K562 (cell line): ENCODE measurements at regions not wholly inside any gene's neighbourhood (a gene's known extent, or its start where the extent isn't known, plus 50 kb on each side); places are given as distances from the start of the nearest gene placed in this dataset.

Experiments
- ARID2 ChIP-seq: fragments of 450-650 bp; IDR thresholded peaks from 2 replicates; pipeline ENCODE4 v1.6.1; 2017; ENCODE audit warnings: antibody characterized with exemption, mild to moderate bottlenecking
- CC2D1A ChIP-seq: fragments of 450-650 bp; IDR thresholded peaks from 2 replicates; pipeline ENCODE4 v1.6.1; 2017; ENCODE audit warnings: mild to moderate bottlenecking
- CTBP1 ChIP-seq: fragments of 450-650 bp; IDR thresholded peaks from 2 replicates; pipeline ENCODE4 v1.6.1; 2016; ENCODE audit warnings: borderline replicate concordance
- EGR1 ChIP-seq: fragments of 450-650 bp; conservative IDR thresholded peaks from 2 replicates; pipeline ENCODE4 v1.6.1; 2017; ENCODE audit warnings: mild to moderate bottlenecking
- HSF4 ChIP-seq: fragments of 250-450 bp; sonication (Bioruptor Pico); IDR thresholded peaks from 2 replicates; pipeline ENCODE4 v2.1.2; 2022; ENCODE audit warnings: mild to moderate bottlenecking, moderate library complexity, borderline replicate concordance
- KLF16 ChIP-seq: IDR thresholded peaks from 2 replicates; pipeline ENCODE4 v1.6.1; 2016; ENCODE audit warnings: antibody characterized with exemption
- NFIC ChIP-seq: fragments of 450-650 bp; IDR thresholded peaks from 2 replicates; pipeline ENCODE4 v1.6.1; 2017; ENCODE audit warnings: mild to moderate bottlenecking, inconsistent platforms
- NONO ChIP-seq, 2 experiments: fragments of 200-400 bp in 1 of 2; fragments of 450-650 bp in 1 of 2; formaldehyde crosslinking in 1 of 2; IDR thresholded peaks; 2 replicates each; pipeline ENCODE4 v1.6.1; 2017; ENCODE audit warnings: low read depth in 2 of 2, mild to moderate bottlenecking in 2 of 2, moderate library complexity in 2 of 2, low read length in 1 of 2
- PCBP1 ChIP-seq: fragments of 200-400 bp; formaldehyde crosslinking; IDR thresholded peaks from 2 replicates; pipeline ENCODE4 v1.6.1; 2018; ENCODE audit warnings: mild to moderate bottlenecking, low read depth, low read length; ENCODE audit not compliant: poor library complexity, severe bottlenecking
- YY1 ChIP-seq, 3 experiments: IDR thresholded peaks; 2 replicates each; pipeline ENCODE4 v1.6.1; 2011; ENCODE audit warnings: low read length in 2 of 3, mild to moderate bottlenecking in 2 of 3, moderate library complexity in 2 of 3, borderline replicate concordance in 1 of 3, control low read depth in 1 of 3, low read depth in 1 of 3; ENCODE audit not compliant: insufficient read depth in 3 of 3, insufficient replicate concordance in 2 of 3, control insufficient read depth in 1 of 3, insufficient read length in 1 of 3; ENCODE audit errors: extremely low read depth in 1 of 3
- ZBED1 ChIP-seq: IDR thresholded peaks from 2 replicates; pipeline ENCODE4 v1.6.1; 2014
- ZBTB7A ChIP-seq: IDR thresholded peaks from 2 replicates; pipeline ENCODE4 v1.6.1; 2011; ENCODE audit warnings: low read depth, mild to moderate bottlenecking, low read length, moderate library complexity, borderline replicate concordance; ENCODE audit not compliant: control insufficient read depth
- ZNF518B ChIP-seq: fragments of 250-450 bp; sonication (Bioruptor Pico); IDR thresholded peaks from 2 replicates; pipeline ENCODE4 v1.5.0; 2021; ENCODE audit warnings: mild to moderate bottlenecking, moderate library complexity
- TF ChIP-seq, protein P1 (sequence below): sonication (generic); formaldehyde crosslinking; IDR thresholded peaks from 2 replicates; pipeline ENCODE4 v1.8.0; 2023; ENCODE audit warnings: mild to moderate bottlenecking, missing genetic modification reagents
- TF ChIP-seq, protein P2 (sequence below): sonication (generic); formaldehyde crosslinking; IDR thresholded peaks from 2 replicates; pipeline ENCODE4 v1.8.0; 2022; ENCODE audit warnings: missing genetic modification reagents, mild to moderate bottlenecking, borderline replicate concordance
- TF ChIP-seq, protein P3 (sequence below): sonication (generic); formaldehyde crosslinking; IDR thresholded peaks from 2 replicates; pipeline ENCODE4 v1.4.0; 2020; ENCODE audit warnings: mild to moderate bottlenecking, missing genetic modification reagents

DNA sequence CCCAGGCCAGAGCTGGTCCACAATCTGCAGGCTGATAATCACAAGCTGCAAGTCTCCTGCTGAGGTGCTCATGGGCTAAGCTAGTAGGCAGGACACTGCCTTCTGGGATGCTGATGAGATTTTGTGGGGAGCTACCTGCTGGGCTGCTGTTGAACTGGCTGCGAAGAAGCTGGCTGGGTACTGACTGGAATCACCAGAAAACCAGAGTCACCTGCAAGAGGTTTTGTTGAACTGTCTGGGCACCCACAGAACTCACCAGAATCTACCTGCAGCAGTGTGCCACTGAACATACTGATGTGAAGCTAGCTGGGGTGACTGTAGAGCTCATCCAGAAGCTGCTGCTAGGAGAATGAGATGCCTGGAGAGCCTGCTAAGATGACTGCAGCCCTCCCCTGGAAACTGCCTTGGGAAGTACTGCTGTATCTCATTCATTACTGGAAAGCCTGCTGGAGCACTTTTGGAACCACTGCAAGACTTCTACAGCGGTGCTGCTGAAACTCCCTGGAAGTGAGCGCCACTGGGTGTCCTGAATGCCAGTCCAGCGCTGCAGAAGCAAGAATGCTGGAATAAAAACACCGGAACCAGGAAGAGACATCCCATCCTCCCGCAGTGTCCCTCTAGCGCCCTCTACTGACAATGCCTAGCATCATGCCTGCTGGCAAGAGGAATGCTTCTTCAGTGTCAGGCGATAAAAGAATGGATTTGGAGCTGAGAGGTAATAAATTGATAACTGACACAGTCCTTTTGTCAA is 64.9 kb upstream of the ARHGAP18 start (continued):
- TF ChIP-seq PCBP1 (no peak), ZBTB7A (no peak), YY1 (IDR thresholded peaks at IDR 0.05; ENCODE audit: borderline replicate concordance in 1 of 3, control insufficient read depth in 1 of 3, extremely low read depth in 1 of 3, insufficient read depth in 3 of 3, insufficient read length in 1 of 3, insufficient replicate concordance in 2 of 3, low read depth in 1 of 3, low read length in 2 of 3) (peak in 1 of 3 experiments; percentile 38), CC2D1A (0 out of 2 replicates have a peak, but pooled peaks have one; percentile 65), KLF16 (peak; percentile 54; the same call in 1 of the 2 replicates), HSF4 (no peak), EGR1 (0 out of 2 replicates have a peak, but pooled peaks have one; percentile 6), NONO (IDR thresholded peaks at IDR 0.05; ENCODE audit: low read depth in 2 of 2, low read length in 1 of 2) (no peak), NFIC (no peak), CTBP1 (peak; percentile 44; the same call in 1 of the 2 replicates), ZBED1 (no peak), ZNF518B (no peak), ARID2 (no peak)
- TF ChIP-seq, protein P1, sequence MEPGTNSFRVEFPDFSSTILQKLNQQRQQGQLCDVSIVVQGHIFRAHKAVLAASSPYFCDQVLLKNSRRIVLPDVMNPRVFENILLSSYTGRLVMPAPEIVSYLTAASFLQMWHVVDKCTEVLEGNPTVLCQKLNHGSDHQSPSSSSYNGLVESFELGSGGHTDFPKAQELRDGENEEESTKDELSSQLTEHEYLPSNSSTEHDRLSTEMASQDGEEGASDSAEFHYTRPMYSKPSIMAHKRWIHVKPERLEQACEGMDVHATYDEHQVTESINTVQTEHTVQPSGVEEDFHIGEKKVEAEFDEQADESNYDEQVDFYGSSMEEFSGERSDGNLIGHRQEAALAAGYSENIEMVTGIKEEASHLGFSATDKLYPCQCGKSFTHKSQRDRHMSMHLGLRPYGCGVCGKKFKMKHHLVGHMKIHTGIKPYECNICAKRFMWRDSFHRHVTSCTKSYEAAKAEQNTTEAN (CRISPR knock-in tag) = no peak
- TF ChIP-seq, protein P2, sequence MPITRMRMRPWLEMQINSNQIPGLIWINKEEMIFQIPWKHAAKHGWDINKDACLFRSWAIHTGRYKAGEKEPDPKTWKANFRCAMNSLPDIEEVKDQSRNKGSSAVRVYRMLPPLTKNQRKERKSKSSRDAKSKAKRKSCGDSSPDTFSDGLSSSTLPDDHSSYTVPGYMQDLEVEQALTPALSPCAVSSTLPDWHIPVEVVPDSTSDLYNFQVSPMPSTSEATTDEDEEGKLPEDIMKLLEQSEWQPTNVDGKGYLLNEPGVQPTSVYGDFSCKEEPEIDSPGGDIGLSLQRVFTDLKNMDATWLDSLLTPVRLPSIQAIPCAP (CRISPR knock-in tag) = no peak
- TF ChIP-seq, protein P3, sequence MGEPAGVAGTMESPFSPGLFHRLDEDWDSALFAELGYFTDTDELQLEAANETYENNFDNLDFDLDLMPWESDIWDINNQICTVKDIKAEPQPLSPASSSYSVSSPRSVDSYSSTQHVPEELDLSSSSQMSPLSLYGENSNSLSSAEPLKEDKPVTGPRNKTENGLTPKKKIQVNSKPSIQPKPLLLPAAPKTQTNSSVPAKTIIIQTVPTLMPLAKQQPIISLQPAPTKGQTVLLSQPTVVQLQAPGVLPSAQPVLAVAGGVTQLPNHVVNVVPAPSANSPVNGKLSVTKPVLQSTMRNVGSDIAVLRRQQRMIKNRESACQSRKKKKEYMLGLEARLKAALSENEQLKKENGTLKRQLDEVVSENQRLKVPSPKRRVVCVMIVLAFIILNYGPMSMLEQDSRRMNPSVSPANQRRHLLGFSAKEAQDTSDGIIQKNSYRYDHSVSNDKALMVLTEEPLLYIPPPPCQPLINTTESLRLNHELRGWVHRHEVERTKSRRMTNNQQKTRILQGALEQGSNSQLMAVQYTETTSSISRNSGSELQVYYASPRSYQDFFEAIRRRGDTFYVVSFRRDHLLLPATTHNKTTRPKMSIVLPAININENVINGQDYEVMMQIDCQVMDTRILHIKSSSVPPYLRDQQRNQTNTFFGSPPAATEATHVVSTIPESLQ (CRISPR knock-in tag) = no peak
